GM19328 (cell line): ENCODE measurements at regions not wholly inside any gene's neighbourhood (a gene's known extent, or its start where the extent isn't known, plus 50 kb on each side); places are given as distances from the start of the nearest gene placed in this dataset.

Source experiments
- ATAC-seq: cut with Tn5 transposase; IDR thresholded peaks from one replicate; pipeline ENCODE4 v1.9.1; 2021; ENCODE audit warnings: mild to moderate bottlenecking, moderate library complexity; ENCODE audit not compliant: unreplicated experiment

DNA sequence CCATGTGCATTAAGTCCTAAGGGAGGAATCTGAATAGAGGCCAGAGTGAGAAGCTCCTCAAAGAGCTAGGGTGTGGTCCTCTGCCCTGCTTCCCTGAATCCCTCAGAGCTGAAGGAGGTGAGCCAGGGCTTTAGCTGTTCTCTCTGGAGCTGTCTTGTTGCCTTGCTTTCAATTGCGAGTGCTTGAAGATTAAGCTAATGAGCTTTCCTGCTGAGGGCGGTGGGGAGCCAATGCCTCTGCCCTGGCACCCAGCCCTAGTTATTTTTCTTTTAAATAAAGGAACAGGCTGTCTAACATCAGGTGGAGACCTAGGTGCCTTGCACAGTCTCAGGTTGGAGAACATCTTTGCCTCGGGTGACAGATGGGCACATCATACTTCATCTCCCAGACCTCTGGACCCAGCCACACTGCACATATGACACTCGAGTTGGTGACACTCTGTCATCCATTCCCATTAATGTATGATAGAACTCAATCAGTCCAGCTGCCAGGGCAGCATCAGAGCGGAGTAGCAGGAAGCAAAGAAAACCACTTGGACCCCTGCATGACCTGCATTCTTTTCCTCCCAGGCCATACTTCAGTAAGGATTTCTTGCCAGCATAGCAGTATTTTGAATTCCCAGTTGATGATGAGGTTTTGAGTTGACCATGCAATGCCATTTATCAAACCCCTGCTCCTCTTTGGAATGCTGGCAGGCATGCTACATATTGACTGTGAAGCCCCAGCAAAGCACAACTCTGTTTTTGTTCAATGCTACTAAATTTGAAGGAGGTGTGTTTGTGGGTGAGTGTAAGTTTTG is 292.7 kb downstream of the RNF144A start:
- no peak for ATAC-seq

DNA sequence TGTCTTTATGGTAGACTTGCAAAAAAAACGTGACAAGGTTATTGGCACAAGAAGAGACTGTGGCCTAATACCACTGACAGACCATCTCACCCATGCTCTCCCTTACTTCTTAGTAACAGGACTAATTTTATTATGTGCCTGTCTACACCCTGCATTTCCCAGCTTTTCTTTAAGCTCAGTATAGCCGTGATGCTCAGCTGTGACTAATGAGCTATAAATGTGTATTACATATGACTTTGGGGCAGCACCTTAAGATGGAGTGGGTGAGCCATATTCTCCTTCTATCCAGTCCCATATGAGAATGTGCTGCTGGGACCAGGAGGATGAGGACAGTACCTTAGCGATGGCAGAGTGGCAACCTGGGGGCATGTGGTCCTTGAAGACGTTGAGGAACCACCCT is 293.5 kb downstream of the RNF144A start:
- no peak for ATAC-seq

DNA sequence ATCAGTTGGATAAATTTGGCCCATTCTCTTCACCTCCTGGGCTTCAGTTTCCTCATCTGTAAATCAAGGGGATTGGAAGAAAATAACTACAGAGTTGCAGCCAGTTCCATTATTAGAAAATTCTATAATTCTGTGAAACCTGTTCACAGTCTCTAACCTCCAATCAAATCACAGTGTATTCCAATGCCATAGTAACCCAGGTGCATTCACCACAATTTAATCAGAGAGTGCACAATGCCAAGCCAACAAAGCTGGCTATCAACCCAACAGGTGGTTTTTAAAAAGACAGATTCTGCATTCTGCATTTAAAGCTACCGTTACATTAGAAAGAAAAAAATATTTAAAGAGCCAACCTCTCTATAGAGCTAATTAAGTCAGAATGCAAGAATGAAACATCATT is 308.6 kb downstream of the RNF144A start:
- ATAC-seq = no peak

DNA sequence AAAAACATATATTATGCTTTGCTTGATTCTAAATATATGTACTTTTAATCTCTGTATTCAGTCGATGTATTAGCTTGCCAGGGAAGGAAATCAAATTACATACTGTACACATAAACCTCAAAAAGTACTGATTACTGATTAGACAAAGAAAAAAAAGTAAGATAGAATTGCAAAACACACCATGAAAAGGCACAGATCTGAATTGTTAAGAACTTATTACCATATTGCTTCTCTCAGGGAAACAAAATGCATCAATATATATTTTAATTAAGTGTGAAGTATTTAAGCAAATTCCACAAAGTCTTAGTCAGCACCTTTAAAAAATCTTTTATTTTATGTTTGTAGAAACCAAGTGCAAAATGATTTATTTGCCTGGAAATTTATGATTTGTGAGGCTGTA is 309.3 kb downstream of the RNF144A start:
- no peak for ATAC-seq

DNA sequence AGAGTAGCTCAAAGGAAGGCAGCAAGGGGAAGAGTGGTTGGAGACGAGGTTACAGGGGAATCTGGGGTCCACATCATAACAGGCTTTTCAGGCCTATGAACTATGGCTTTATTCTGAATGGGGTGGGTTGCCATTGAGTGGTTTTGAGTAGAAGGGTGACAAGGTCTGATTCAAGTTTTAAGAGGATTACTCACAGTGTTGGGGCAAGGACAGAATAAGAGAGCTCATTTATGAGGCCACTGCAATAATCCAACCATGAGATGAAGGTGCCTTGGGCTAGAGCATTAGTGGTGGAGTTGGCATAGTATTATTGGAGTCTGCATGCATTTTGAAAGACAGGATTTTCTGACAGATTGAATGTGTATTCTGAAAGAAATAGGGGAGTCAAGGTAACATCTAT is 315.9 kb downstream of the RNF144A start:
- ATAC-seq = no peak

DNA sequence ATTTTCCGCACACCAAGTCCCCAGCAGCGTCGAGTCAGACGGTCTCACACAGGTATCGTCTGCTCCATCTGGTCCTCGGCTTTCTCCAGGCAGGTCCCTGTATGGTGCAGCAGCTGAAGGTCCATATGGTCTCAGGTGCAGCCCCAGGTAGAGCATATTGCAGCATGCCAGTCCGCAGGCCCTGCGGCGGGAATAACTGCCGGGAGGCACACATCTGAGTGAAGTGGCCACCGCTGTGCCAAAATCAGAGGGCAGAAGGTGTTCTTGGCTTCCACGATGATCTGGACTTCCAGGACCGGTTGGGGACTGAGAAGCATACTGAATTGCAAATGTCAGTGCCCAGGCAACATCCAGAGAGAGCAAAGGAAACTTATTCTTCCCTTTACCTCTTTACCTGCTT is 320.3 kb downstream of the RNF144A start:
- ATAC-seq = no peak

DNA sequence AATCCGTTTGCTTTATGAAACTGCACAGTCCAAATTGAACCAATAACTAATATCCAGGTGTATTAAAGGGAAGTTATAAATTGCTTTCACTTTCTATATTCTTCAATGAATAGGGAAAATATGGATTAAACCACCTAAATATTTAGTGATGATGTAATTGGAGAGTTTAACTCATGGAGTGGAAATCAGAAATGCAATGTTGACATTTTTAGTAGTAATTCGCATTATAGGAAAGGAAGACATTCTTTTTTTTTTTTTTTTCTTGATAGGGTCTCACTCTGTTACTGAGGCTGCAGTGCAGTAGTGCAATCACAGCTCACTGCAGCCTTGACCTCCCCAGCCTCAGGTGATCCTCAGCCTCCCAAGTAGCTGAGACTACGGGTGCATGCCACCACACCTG is 321.9 kb downstream of the RNF144A start:
- ATAC-seq = no peak

DNA sequence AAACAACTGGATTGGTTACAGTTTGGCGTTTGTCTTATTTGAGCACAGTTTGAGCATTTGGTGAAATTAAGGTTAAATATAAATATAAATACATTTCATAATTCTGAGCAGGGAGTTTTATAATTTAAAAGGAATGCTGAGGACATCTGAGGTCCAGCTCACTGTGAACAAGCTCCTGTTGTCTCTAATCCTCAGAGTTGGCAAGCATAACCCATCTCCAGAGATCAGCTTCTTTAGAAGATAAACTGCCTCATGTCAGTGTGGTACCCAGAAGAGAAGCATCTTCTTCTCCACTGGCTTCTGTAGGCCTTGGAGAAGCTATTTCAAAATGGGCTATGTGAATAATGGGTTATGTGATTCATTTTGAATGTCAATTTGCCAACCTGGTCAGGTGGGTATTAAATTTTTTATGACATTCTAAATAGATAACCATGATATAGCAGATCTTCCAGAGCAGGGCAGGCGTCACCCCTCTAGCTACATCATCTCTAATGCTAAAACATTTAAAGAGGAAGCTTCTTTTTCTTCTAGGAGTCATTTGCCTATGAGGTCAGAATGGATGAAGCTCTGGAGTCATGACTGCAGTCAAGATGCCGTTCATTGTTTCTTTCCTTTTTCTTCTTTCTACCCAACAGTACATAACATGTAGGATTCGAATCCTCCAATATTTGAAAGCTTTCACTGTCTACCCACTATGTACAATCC is 324.0 kb downstream of the RNF144A start:
- no peak for ATAC-seq

DNA sequence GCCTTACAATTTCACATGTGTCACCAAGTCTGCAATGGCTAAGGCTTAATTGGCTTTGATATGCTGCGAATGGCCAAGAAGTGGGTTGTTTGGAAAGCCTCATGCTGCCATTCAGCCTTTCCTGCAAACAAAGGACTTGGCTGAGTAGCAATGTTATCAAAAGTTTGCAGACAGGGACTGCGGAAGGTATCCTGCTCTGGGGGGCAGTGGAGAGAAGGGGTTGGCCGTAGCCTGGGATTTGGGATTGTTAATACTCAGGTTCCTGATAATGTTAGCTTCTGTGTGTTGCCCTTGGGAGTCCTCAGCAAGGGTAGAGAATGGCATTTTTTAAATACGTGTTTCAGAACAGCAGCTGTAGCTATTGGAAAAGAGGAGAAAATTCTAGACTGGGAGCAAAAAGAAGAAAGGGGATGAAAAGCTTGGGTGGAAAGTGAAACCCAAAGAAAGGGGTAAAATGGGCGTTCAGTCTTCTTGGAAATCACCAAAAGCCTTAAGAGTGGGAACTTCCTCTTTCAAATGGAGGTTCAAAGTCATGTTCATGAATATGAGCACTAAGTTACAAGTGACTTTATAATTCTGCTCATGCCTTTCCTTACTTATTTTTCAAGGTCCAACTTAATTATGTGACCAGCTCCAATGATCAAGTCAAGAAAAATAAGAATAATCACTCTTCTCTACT is 325.1 kb downstream of the RNF144A start:
- ATAC-seq = no peak

DNA sequence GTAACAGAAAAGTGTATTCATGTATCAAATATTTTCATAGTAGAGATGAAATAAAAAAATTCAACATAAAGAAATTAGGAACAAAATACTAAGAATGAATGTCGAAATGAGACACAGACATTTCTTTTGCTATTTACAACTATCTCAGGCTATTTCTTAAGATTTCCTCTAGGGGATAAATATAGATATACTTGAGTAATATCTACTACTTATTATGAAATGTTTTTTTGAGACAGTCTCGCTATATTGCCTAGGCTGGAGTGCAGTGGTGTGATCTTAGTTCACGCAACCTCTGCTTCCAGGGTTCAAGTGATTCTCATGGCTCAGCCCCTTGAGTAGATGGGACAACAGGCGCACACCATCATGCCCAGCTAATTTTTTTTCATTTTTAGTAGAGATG is 326.1 kb downstream of the RNF144A start:
- ATAC-seq = no peak

DNA sequence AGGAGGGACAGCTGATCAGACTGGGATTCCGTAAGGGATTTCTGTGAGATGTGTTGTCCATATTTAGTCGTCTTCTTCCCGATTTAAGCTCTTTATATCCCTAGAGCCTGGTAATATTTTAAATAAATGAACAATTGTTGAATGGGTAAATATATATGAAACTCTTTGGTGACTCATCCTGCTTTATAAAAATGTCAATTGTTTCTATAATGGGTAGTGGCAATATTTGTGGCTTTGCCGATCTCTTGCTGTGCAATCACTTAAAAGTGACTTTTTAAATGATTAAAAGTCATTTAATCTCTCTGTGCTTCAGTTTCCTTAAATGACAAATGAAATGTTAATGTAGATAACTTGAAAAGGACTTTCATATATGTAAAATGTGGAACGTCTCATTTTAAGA is 339.2 kb downstream of the RNF144A start:
- ATAC-seq = no peak

DNA sequence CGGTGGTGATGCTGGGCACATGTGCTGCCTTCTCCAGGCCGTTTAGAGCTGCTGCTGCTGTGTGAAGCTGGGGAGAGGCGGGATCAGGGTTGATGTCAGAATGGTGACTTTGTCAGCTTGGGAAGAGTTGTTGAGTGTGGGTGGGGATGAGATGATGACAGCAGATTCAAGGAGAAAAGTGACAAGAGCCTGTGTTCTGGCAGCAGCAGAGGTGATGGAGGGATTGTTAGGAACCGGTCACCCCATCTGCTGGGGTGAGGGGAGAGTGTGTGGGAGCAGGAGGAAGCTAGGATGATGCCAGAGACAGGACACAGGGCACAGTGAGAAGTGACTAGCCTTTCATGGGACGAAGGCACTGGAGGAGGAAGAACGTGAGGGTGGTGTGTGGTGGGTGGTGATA is 345.5 kb downstream of the RNF144A start:
- no peak for ATAC-seq

DNA sequence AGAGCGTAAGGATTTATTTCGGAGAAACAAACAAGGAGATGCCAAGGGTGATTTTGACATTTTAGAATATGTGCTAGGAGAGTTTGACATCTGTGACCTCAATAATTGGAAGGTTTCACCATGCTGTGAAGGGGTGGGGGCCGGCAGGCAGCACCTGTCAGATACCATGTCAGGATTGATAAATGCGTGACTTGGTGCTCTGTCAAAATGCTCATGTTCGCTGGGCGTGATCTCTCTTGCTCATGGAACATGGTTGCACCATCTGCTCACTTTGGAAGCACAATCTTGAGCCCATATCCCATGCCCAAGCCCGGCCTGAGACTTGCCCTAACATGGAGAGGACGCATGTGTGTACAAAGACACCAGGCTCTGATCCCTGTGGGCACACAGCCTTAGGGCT is 347.6 kb downstream of the RNF144A start:
- no peak for ATAC-seq

DNA sequence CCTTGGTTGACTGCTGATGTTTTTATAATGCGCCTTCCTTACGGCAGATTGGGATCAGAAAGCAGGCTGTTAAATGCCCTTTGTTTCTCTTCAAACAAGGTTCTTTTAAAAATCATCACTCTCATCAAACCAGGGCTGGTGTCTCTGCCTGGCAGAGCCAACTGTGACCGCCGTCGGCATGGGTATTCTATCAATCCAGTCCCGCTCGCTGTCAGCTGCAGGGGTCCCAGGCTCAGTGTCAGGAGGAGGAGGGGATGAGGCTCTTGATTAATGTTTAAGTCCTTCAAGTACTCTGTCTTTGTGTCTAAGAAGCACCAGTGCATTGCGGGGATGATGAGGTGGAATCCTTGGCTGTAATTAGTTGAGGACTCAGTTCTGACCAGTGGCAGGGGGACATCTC is 348.1 kb downstream of the RNF144A start:
- no peak for ATAC-seq

DNA sequence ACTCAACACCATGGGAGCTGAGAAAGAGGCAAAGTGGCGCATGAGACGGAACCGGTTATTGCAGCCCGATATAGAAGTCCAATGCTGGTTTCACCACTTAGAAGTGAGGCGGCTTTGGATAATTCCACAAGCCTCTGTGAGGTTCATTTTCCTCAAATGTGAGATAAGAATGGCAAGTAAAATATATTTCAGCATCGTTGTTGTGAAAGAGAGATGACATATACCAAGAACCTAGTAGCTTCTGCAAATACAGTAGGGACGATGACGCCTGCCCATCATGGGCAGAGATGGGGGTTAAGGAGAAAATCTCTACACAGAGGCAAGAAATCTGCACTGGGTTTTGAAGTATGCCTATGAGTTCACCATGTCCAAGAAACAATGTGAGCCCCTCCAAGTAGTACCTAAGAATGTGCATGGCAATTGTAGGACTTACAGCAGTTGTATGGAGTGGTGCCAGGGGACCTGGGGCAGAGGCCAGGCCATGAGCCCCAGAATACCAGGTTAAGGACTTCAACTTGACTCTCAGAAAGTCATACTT is 352.0 kb downstream of the RNF144A start:
- no peak for ATAC-seq

DNA sequence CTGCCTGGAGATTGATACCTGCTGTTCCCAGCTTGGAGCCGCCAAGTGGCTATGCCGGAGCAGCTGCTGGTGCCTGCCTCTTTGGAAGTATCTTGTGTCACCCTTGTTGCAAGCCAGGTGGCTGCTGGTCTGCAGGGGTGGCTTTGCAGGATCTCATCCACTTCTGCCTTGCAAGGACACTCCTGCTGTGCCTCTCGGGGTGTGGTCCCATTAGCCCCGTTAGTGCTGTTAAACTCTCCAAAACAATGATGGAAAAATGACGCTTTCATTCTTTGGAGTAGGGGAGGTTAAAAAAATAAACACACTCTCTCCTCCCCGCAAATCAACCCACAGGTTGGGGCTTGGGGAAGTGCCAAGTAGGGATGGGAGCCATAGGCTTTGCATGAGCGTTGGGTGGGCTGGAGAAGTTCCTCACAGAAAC is 352.8 kb downstream of the RNF144A start:
- ATAC-seq = no peak

DNA sequence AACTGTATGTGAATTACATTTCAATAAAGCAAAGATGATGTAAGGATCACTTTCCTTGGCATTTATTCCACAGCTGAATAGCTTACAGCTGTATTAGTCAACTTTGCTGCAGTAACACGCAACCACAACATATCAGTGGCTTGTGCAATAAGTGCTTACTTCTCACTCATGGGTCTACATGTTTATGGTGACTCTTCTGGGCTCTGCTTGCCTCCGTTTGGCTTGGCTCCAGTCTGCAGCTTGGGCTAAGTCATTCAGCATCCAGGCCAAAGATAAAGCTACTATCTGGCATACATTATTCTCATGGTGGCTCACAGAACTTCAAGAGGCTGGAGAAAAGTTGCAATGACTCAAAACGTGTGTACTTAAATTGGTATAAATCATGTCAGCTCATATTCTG is 355.0 kb downstream of the RNF144A start:
- ATAC-seq = no peak

DNA sequence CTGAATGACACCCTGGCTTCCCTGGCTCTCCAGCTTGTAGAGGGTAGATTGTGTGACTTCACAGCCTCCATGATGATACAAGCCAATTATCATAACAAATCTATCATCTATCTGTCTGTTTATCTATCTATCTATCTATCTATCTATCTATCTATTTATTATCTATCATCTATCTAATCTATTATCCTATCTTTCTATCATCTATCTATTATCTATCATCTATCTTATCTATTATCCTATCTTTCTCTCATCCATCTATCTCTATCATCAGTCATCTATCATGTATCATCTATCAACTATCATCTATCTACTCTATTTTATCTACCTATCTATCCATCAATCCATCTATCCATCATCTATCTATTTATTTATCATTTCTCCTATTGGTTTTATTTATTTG is 361.8 kb downstream of the RNF144A start:
- ATAC-seq = no peak

DNA sequence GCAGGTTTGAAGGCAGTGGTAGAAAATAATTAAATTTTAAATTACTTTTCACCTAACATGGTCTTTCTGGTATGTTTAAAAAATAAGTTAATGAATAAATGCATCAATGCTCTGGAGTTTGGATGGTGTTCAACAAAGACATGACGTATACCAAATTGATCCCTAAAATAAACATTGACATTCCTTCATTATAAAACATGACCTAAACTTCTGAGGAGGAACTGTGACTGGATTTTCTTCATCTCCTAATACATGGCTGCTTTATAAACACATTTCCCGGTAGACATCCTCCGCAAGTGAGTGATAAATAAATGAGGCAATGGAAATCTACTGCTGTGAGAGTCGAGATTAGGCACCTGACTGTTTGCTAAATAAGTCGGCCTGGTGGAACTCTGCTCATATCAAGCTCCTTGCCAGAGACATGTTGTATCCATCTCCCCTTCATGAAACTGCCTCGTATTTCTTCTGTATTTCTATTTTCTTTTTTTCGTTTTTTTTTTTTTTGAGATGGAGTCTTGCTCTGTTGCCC is 362.3 kb downstream of the RNF144A start:
- ATAC-seq = no peak

DNA sequence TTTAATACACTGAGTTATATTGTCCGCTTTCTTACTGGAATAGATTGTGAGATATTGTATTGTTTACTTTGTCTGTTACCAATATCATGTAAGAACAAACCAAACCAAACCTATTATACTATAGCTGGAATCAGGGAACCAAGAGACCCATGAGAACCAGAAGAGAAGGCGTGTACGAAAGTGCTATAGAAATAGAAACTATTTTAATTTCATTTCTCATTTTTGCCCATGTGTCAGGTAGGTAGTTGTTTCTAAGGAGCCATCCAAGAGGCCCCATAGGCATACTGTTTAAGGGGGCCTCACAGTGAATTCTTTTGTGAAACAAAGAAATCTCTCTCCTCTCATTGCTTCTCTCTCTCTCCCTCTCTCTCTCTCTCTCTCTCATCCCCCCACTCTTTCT is 363.6 kb downstream of the RNF144A start:
- no peak for ATAC-seq
